WTC11 (cell line): ENCODE measurements at regions not wholly inside any gene's neighbourhood (a gene's known extent, or its start where the extent isn't known, plus 50 kb on each side); places are given as distances from the start of the nearest gene placed in this dataset.

ENCODE experiments used
- ATAC-seq: fragments of 200-7000 bp; cut with Tn5 transposase; 2 replicates; pipeline ENCODE4 v1.10.0; 2021; ENCODE audit warnings: mild to moderate bottlenecking, moderate library complexity
- CTCF ChIA-PET: fragments of 300-600 bp; sonication (Branson Sonifier 250); formaldehyde crosslinking; loops from one replicate; lab custom pipeline; 2021; ENCODE audit warnings: antibody characterized with exemption; lab: Charles Lee
- POLR2A ChIA-PET: fragments of 350-600 bp; sonication (Branson Sonifier 250); formaldehyde crosslinking; loops from one replicate; lab custom pipeline; 2021; ENCODE audit warnings: antibody characterized with exemption; lab: Charles Lee
- DNase-seq: peaks from one replicate; pipeline ENCODE4 v3.0.0; 2021; ENCODE audit warnings: low spot score
- H3K27ac Mint-ChIP-seq: 2 replicates; pipeline ENCODE4 v1.8.0; 2021; ENCODE audit warnings: mixed read lengths
- H3K27me3 Mint-ChIP-seq: 2 replicates; pipeline ENCODE4 v1.8.0; 2021; ENCODE audit warnings: low read depth, mild to moderate bottlenecking, moderate library complexity, mixed read lengths
- H3K36me3 Mint-ChIP-seq: 2 replicates; pipeline ENCODE4 v1.8.0; 2021; ENCODE audit warnings: mixed read lengths
- H3K4me1 Mint-ChIP-seq: 2 replicates; pipeline ENCODE4 v1.8.0; 2022; ENCODE audit warnings: mixed read lengths
- H3K4me3 Mint-ChIP-seq: 2 replicates; pipeline ENCODE4 v1.8.0; 2021; ENCODE audit warnings: mild to moderate bottlenecking, moderate library complexity, mixed read lengths
- H3K9me3 Mint-ChIP-seq: 2 replicates; pipeline ENCODE4 v1.8.0; 2021; ENCODE audit warnings: mixed read lengths
- ATF1 ChIP-seq: sonication (generic); formaldehyde crosslinking; IDR thresholded peaks from 2 replicates; pipeline ENCODE4 v1.8.1; 2023; ENCODE audit warnings: mild to moderate bottlenecking, moderate library complexity, missing genetic modification reagents
- PRRX2 ChIP-seq: fragments of 250-450 bp; sonication (Bioruptor Pico); IDR thresholded peaks from 2 replicates; pipeline ENCODE4 v1.8.0; 2021; ENCODE audit warnings: mild to moderate bottlenecking
- TCF7 ChIP-seq: sonication (generic); formaldehyde crosslinking; IDR thresholded peaks from 2 replicates; pipeline ENCODE4 v1.8.0; 2022; ENCODE audit warnings: mild to moderate bottlenecking, low read depth, missing genetic modification reagents, moderate library complexity
- ZNF396 ChIP-seq: fragments of 250-450 bp; sonication (Bioruptor Pico); IDR thresholded peaks from 2 replicates; pipeline ENCODE4 v1.8.0; 2021; ENCODE audit warnings: mild to moderate bottlenecking, moderate library complexity, borderline replicate concordance
- TF ChIP-seq, protein P1 (sequence below): sonication (generic); formaldehyde crosslinking; IDR thresholded peaks from 2 replicates; pipeline ENCODE4 v1.8.0; 2022; ENCODE audit warnings: mild to moderate bottlenecking, missing genetic modification reagents
- TF ChIP-seq, protein P2 (sequence below): sonication (generic); formaldehyde crosslinking; IDR thresholded peaks from 2 replicates; pipeline ENCODE4 v1.8.1; 2023; ENCODE audit warnings: mild to moderate bottlenecking, moderate library complexity, missing genetic modification reagents
- TF ChIP-seq, protein P3 (sequence below): fragments of 200-600 bp; IDR thresholded peaks from 2 replicates; pipeline ENCODE4 v1.8.0; 2022; ENCODE audit warnings: antibody characterized with exemption
- TF ChIP-seq, protein P4 (sequence below): sonication (generic); formaldehyde crosslinking; IDR thresholded peaks from 2 replicates; pipeline ENCODE4 v1.8.1; 2023; ENCODE audit warnings: mild to moderate bottlenecking, missing genetic modification reagents, moderate library complexity
- TF ChIP-seq, protein P5 (sequence below): sonication (generic); formaldehyde crosslinking; IDR thresholded peaks from 2 replicates; pipeline ENCODE4 v1.8.1; 2023; ENCODE audit warnings: mild to moderate bottlenecking, missing genetic modification reagents
- TF ChIP-seq, protein P6 (sequence below): fragments of 250-450 bp; sonication (Bioruptor Pico); IDR thresholded peaks from 2 replicates; pipeline ENCODE4 v2.1.2; 2022; ENCODE audit warnings: mild to moderate bottlenecking, moderate library complexity
- TF ChIP-seq, protein P7 (sequence below): sonication (generic); formaldehyde crosslinking; IDR thresholded peaks from 2 replicates; pipeline ENCODE4 v1.8.1; 2022; ENCODE audit warnings: mild to moderate bottlenecking, moderate library complexity, missing genetic modification reagents
- TF ChIP-seq, protein P8 (sequence below): fragments of 250-450 bp; sonication (Bioruptor Pico); IDR thresholded peaks from 2 replicates; pipeline ENCODE4 v1.9.0; 2021; ENCODE audit warnings: mild to moderate bottlenecking

DNA sequence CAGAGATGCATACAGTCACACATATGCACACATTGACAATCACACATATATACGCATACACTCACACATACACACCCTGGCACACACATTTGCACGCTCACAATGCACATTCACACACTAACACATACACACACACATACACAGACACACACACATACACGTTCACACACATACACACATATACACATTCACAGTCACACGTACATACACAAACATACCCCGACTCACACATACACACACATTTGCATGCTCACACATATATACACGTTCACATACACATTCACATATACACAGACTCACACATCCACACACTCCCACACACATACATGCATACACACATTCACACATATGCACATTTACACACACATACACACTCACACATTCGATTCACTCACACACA, 366.8 kb upstream of the ID4 start (continued):
- TF ChIP-seq, protein P1, sequence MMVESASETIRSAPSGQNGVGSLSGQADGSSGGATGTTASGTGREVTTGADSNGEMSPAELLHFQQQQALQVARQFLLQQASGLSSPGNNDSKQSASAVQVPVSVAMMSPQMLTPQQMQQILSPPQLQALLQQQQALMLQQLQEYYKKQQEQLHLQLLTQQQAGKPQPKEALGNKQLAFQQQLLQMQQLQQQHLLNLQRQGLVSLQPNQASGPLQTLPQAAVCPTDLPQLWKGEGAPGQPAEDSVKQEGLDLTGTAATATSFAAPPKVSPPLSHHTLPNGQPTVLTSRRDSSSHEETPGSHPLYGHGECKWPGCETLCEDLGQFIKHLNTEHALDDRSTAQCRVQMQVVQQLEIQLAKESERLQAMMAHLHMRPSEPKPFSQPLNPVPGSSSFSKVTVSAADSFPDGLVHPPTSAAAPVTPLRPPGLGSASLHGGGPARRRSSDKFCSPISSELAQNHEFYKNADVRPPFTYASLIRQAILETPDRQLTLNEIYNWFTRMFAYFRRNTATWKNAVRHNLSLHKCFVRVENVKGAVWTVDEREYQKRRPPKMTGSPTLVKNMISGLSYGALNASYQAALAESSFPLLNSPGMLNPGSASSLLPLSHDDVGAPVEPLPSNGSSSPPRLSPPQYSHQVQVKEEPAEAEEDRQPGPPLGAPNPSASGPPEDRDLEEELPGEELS (CRISPR knock-in tag), result no peak

DNA sequence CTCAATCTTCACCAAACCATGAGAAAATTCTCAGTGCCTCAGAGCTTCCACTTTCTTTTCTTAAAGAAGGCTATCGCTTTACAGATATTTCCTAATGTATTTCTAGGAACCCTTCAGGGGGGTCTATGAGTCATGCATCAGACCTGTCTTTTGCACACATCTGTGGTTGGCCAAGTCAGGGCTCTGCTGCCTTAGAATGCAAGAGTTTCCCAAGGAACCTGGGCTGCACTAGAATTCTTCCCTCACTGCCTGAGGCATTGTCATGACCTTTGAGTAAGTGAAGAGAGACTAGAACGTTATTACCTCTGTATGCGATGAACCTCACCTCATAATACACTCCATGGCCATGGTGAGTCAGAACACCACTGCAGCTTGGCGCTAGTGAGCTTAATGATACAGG, 365.0 kb upstream of the ID4 start:
- Mint-ChIP-seq H3K36me3 (peaks cover 15% of the 10 kb centered on the region), H3K27ac (no peak overlapping the region), H3K27me3 (no peaks in the 10 kb centered on the region), H3K9me3 (peaks cover 38% of the 10 kb centered on the region), H3K4me1 (0 out of 2 replicates have a peak, but pooled peaks cover 2% of the 10 kb centered on the region), H3K4me3 (no peak overlapping the region)
- ChIA-PET CTCF (no interaction called here), POLR2A (no interaction called here)
- TF ChIP-seq, protein P2, sequence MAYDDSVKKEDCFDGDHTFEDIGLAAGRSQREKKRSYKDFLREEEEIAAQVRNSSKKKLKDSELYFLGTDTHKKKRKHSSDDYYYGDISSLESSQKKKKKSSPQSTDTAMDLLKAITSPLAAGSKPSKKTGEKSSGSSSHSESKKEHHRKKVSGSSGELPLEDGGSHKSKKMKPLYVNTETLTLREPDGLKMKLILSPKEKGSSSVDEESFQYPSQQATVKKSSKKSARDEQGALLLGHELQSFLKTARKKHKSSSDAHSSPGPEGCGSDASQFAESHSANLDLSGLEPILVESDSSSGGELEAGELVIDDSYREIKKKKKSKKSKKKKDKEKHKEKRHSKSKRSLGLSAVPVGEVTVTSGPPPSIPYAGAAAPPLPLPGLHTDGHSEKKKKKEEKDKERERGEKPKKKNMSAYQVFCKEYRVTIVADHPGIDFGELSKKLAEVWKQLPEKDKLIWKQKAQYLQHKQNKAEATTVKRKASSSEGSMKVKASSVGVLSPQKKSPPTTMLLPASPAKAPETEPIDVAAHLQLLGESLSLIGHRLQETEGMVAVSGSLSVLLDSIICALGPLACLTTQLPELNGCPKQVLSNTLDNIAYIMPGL (CRISPR knock-in tag), result no peak
- DNase-seq, result no peak
- no peak for ATAC-seq

DNA sequence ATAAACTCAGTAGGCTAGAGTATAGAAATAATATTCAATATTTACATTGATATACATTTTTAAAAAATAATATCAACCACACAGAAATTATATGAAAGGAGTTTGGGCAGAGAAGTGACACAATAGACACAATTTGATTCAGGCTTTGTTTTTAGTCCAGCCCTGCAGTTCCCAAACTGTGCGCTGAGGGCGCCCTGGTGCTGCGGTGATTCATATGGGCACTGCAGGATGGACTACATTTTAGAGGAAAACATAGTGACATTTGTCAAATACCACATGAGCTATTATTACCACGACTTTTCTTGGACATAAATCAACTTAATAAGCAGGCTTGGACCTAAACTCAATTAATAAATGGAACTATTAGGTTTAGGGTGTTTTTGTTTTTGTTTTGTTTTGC, 364.3 kb upstream of the ID4 start:
- CTCF ChIA-PET, result interaction anchor here (0.8 to 0.9 kb wide), 2 partner anchors 141 to 448 kb away, joined by 3 to 5 read pairs; no protein-coding TSS in a partner anchor
- TF ChIP-seq, protein P3, sequence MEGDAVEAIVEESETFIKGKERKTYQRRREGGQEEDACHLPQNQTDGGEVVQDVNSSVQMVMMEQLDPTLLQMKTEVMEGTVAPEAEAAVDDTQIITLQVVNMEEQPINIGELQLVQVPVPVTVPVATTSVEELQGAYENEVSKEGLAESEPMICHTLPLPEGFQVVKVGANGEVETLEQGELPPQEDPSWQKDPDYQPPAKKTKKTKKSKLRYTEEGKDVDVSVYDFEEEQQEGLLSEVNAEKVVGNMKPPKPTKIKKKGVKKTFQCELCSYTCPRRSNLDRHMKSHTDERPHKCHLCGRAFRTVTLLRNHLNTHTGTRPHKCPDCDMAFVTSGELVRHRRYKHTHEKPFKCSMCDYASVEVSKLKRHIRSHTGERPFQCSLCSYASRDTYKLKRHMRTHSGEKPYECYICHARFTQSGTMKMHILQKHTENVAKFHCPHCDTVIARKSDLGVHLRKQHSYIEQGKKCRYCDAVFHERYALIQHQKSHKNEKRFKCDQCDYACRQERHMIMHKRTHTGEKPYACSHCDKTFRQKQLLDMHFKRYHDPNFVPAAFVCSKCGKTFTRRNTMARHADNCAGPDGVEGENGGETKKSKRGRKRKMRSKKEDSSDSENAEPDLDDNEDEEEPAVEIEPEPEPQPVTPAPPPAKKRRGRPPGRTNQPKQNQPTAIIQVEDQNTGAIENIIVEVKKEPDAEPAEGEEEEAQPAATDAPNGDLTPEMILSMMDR, result peak; percentile 64
- TF ChIP-seq, protein P4, sequence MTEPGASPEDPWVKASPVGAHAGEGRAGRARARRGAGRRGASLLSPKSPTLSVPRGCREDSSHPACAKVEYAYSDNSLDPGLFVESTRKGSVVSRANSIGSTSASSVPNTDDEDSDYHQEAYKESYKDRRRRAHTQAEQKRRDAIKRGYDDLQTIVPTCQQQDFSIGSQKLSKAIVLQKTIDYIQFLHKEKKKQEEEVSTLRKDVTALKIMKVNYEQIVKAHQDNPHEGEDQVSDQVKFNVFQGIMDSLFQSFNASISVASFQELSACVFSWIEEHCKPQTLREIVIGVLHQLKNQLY, result no peak
- peak; percentile 66 for DNase-seq
- no peak overlapping the region for H3K4me3 Mint-ChIP-seq
- no peaks in the 10 kb centered on the region for H3K27me3 Mint-ChIP-seq
- no peak overlapping the region for H3K27ac Mint-ChIP-seq
- H3K4me1 Mint-ChIP-seq, result 0 out of 2 replicates have a peak, but pooled peaks cover 2% of the 10 kb centered on the region
- peaks cover 22% of the 10 kb centered on the region for H3K36me3 Mint-ChIP-seq
- H3K9me3 Mint-ChIP-seq, result peaks cover 45% of the 10 kb centered on the region
- POLR2A ChIA-PET, result no interaction called here
- ATAC-seq, result peak; percentile 76

DNA sequence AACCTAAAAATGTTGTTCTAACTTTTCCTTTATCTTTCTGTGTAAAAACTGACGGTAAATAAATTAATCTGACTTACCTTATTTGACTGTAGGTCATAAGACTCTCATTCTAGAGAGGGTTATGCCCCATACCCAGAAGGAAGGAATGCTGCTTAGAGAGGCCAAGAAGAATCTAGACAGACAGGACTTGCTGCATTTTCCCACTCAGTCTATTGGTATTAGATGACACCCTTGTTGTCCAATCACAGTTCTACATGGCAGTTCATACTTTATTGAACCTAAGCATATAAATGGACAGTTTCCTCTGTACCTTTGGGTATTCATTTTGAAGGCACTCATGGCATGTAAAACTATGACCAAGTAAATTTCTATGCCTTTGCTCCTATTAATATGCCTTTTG, 359.6 kb upstream of the ID4 start:
- ATAC-seq (no peak), DNase-seq (no peak)
- ChIA-PET POLR2A (interaction anchor here (0.5 kb wide), 1 partner anchor 141 kb away, joined by 3 read pairs; no protein-coding TSS in a partner anchor), CTCF (no interaction called here)
- H3K27ac Mint-ChIP-seq, result no peak overlapping the region
- H3K36me3 Mint-ChIP-seq, result peaks cover 24% of the 10 kb centered on the region
- H3K27me3 Mint-ChIP-seq, result no peaks in the 10 kb centered on the region
- peaks cover 53% of the 10 kb centered on the region for H3K9me3 Mint-ChIP-seq
- no peak overlapping the region for H3K4me3 Mint-ChIP-seq
- TF ChIP-seq ATF1 (CRISPR knock-in tag) (no peak), TCF7 (CRISPR knock-in tag) (no peak), PRRX2 (CRISPR knock-in tag) (no peak), ZNF396 (CRISPR knock-in tag) (no peak)
- TF ChIP-seq, protein P5, sequence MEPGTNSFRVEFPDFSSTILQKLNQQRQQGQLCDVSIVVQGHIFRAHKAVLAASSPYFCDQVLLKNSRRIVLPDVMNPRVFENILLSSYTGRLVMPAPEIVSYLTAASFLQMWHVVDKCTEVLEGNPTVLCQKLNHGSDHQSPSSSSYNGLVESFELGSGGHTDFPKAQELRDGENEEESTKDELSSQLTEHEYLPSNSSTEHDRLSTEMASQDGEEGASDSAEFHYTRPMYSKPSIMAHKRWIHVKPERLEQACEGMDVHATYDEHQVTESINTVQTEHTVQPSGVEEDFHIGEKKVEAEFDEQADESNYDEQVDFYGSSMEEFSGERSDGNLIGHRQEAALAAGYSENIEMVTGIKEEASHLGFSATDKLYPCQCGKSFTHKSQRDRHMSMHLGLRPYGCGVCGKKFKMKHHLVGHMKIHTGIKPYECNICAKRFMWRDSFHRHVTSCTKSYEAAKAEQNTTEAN (CRISPR knock-in tag), result no peak
- TF ChIP-seq, protein P6, sequence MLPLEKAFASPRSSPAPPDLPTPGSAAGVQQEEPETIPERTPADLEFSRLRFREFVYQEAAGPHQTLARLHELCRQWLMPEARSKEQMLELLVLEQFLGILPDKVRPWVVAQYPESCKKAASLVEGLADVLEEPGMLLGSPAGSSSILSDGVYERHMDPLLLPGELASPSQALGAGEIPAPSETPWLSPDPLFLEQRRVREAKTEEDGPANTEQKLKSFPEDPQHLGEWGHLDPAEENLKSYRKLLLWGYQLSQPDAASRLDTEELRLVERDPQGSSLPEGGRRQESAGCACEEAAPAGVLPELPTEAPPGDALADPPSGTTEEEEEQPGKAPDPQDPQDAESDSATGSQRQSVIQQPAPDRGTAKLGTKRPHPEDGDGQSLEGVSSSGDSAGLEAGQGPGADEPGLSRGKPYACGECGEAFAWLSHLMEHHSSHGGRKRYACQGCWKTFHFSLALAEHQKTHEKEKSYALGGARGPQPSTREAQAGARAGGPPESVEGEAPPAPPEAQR (CRISPR knock-in tag), result no peak
- TF ChIP-seq, protein P7, sequence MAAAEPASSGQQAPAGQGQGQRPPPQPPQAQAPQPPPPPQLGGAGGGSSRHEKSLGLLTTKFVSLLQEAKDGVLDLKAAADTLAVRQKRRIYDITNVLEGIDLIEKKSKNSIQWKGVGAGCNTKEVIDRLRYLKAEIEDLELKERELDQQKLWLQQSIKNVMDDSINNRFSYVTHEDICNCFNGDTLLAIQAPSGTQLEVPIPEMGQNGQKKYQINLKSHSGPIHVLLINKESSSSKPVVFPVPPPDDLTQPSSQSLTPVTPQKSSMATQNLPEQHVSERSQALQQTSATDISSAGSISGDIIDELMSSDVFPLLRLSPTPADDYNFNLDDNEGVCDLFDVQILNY (CRISPR knock-in tag), result no peak
- TF ChIP-seq, protein P8, sequence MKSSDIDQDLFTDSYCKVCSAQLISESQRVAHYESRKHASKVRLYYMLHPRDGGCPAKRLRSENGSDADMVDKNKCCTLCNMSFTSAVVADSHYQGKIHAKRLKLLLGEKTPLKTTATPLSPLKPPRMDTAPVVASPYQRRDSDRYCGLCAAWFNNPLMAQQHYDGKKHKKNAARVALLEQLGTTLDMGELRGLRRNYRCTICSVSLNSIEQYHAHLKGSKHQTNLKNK (CRISPR knock-in tag), result no peak
- H3K4me1 Mint-ChIP-seq, result no peaks in the 10 kb centered on the region; the same call in 1 of the 2 replicates
